IMR-90 (cell line): ENCODE measurements at regions not wholly inside any gene's neighbourhood (a gene's known extent, or its start where the extent isn't known, plus 50 kb on each side); places are given as distances from the start of the nearest gene placed in this dataset.

ENCODE experiments used
- BHLHE40 ChIP-seq: fragments of 150-350 bp; IDR thresholded peaks from 2 replicates; pipeline ENCODE4 v1.6.1; 2016; ENCODE audit warnings: mild to moderate bottlenecking, low read depth, low read length
- CEBPB ChIP-seq: IDR thresholded peaks from 2 replicates; pipeline ENCODE4 v1.6.1; 2012; ENCODE audit warnings: low read depth, low read length, improper control_type of control experiment
- CTCF ChIP-seq: conservative IDR thresholded peaks from 2 replicates; pipeline ENCODE4 v1.5.1; 2012; ENCODE audit warnings: mild to moderate bottlenecking, low read depth, low read length, improper control_type of control experiment
- ELK1 ChIP-seq: fragments of 150-350 bp; IDR thresholded peaks from 2 replicates; pipeline ENCODE4 v1.6.1; 2016; ENCODE audit warnings: low read depth, mild to moderate bottlenecking, low read length, moderate library complexity, borderline replicate concordance
- FOS ChIP-seq: fragments of 150-350 bp; IDR thresholded peaks from 2 replicates; pipeline ENCODE4 v1.6.1; 2016; ENCODE audit warnings: low read depth, low read length
- MAZ ChIP-seq: IDR thresholded peaks from 2 replicates; pipeline ENCODE4 v1.6.1; 2012; ENCODE audit warnings: low read depth, mild to moderate bottlenecking, low read length, improper control_type of control experiment, moderate library complexity, borderline replicate concordance
- POLR2A ChIP-seq: IDR thresholded peaks from 2 replicates; pipeline ENCODE4 v1.6.1; 2012; ENCODE audit warnings: mild to moderate bottlenecking, low read depth, low read length

- TF ChIP-seq CTCF (no peak), CEBPB (no peak), POLR2A (no peak), ELK1 (no peak), MAZ (no peak), FOS (no peak), BHLHE40 (no peak)
Measured at GRCh38 chr7:7117935-7118586, 64.3 kb upstream of the C1GALT1 start.
